Prostate gland (tissue), 2 donors: ENCODE measurements at regions not wholly inside any gene's neighbourhood (a gene's known extent, or its start where the extent isn't known, plus 50 kb on each side); places are given as distances from the start of the nearest gene placed in this dataset.
A peak's percentile ranks its signal among the peaks of the same experiment; 100 is the strongest.
"Not testable (repeated sequence)": the region's sequence is repeated elsewhere in the genome, so short reads cannot be mapped to it uniquely, and the experiment has no call there.

ENCODE experiments used
- DNase-seq: peaks from one replicate; pipeline ENCODE4 v3.0.0-alpha.2; 2019; ENCODE audit warnings: low spot score
- H3K27ac ChIP-seq, 2 donors: fragments of 200-600 bp; sonication (generic); 2 replicates each; pipeline ENCODE4 v1.5.1; 2017 to 2019
- H3K27me3 ChIP-seq: fragments of 200-600 bp; sonication (generic); replicated peaks from 2 replicates; pipeline ENCODE4 v1.5.1; 2019; ENCODE audit not compliant: insufficient read depth
- H3K36me3 ChIP-seq, 2 donors: fragments of 200-600 bp; sonication (generic); 1 replicate in 1 of 2; 2 replicates in 1 of 2; pipeline versions ENCODE4 v1.5.1 to v1.8.1; 2017 to 2019
- H3K4me1 ChIP-seq: fragments of 200-600 bp; sonication (generic); replicated peaks from 2 replicates; pipeline ENCODE4 v1.5.1; 2019
- H3K4me3 ChIP-seq, 2 donors: fragments of 200-600 bp; sonication (generic); 2 replicates each; pipeline ENCODE4 v1.5.1; 2017 to 2019
- H3K9me3 ChIP-seq: fragments of 200-600 bp; sonication (generic); 2 replicates; pipeline ENCODE4 v1.5.1; 2017
- CTCF ChIP-seq, 4 experiments: fragments of 200-600 bp in 2 of 4; fragments of 450-650 bp in 2 of 4; sonication (generic) in 2 of 4; IDR thresholded peaks; 1 replicate in 3 of 4; 2 replicates in 1 of 4; pipeline ENCODE4 v1.5.1; 2016 to 2019; ENCODE audit warnings: antibody characterized with exemption in 4 of 4, mild to moderate bottlenecking in 2 of 4, moderate library complexity in 2 of 4
- POLR2A ChIP-seq: fragments of 450-650 bp; IDR thresholded peaks from one replicate; pipeline ENCODE4 v1.6.1; 2016; ENCODE audit warnings: antibody characterized with exemption, mild to moderate bottlenecking
- POLR2AphosphoS5 ChIP-seq: sonication (generic); formaldehyde crosslinking; IDR thresholded peaks from one replicate; pipeline ENCODE4 v1.6.1; 2017; ENCODE audit warnings: antibody characterized with exemption
- WGBS: methylation state at CpG from one replicate; pipeline ENCODE4 v1.1.5; 2018; 5-methylcytosine and 5-hydroxymethylcytosine counted together
- intact Hi-C: fragments of 100-400 bp; cut with DNase I; formaldehyde crosslinking; loops from one replicate; pipeline ENCODE4 v1.14.2; 2022

- DNase-seq, intact Hi-C loops, H3K4me1 ChIP-seq, H3K36me3 ChIP-seq, H3K27me3 ChIP-seq, H3K27ac ChIP-seq, H3K9me3 ChIP-seq, H3K4me3 ChIP-seq: not testable (repeated sequence)
- 80% methylated on average over 7 of the region's 7 CpGs for WGBS
These were observed 53.5 kb upstream of the JADE2 start for GRCh38 chr5:134471858-134472449.

GRCh38 chr5:134468921-134469400, 56.5 kb upstream of the JADE2 start:
- H3K27me3 ChIP-seq, result no peaks in the 10 kb centered on the region
- no peaks in the 10 kb centered on the region for H3K9me3 ChIP-seq
- no peaks in the 10 kb centered on the region for H3K36me3 ChIP-seq
- intact Hi-C loops, result loop anchor here (10.0 kb wide), 1 partner anchor 54 kb away; the partner anchor contains the start of gene CDKN2AIPNL
- no peak for DNase-seq
- H3K4me3 ChIP-seq, result no peak overlapping the region
- H3K27ac ChIP-seq, result no peak overlapping the region
- TF ChIP-seq POLR2A (no peak), POLR2AphosphoS5 (no peak), CTCF (IDR thresholded peaks at IDR 0.05) (no peak)
- H3K4me1 ChIP-seq, result peaks cover 6% of the 10 kb centered on the region
- 78% methylated on average over 3 of the region's 3 CpGs for WGBS

- H3K27me3 ChIP-seq, result no peaks in the 10 kb centered on the region
- no peaks in the 10 kb centered on the region for H3K9me3 ChIP-seq
- no peak overlapping the region for H3K4me3 ChIP-seq
- peaks cover 6% of the 10 kb centered on the region for H3K4me1 ChIP-seq
- H3K36me3 ChIP-seq, result no peaks in the 10 kb centered on the region
- TF ChIP-seq POLR2AphosphoS5, result no peak
- TF ChIP-seq POLR2A, result no peak
- TF ChIP-seq CTCF (IDR thresholded peaks at IDR 0.05), result no peak
- DNase-seq, result no peak
- 90% methylated on average over 6 of the region's 6 CpGs for WGBS
- intact Hi-C loops, result loop anchor here (2.0 to 10.0 kb wide), 2 partner anchors 28 to 52 kb away; partner anchors contain the start of gene CDKN2AIPNL
- peak overlapping the region; percentile 88 to 92 for H3K27ac ChIP-seq
These were observed 55.5 kb upstream of the CDKN2AIPNL start for GRCh38 chr5:134467231-134467630.

- 2% methylated on average over 26 of the region's 26 CpGs for WGBS
- DNase-seq, result peak; percentile 97
- Histone ChIP-seq H3K27ac (peak overlapping the region; percentile 88 to 92), H3K4me1 (peaks cover 6% of the 10 kb centered on the region), H3K4me3 (peak overlapping the region; percentile 26 to 40), H3K27me3 (no peaks in the 10 kb centered on the region), H3K36me3 (no peaks in the 10 kb centered on the region), H3K9me3 (no peaks in the 10 kb centered on the region)
- intact Hi-C loops, result loop anchor here (1.0 to 10.0 kb wide), 3 partner anchors 28 to 60 kb away; partner anchors contain the start of gene CDKN2AIPNL
- TF ChIP-seq POLR2AphosphoS5 (peak; percentile 75), POLR2A (no peak), CTCF (IDR thresholded peaks at IDR 0.05) (peak in 2 of 4 experiments; percentile 6 to 28)
These were observed 54.8 kb upstream of the CDKN2AIPNL start for GRCh38 chr5:134466241-134467069.

- TF ChIP-seq POLR2AphosphoS5 (peak; percentile 85), POLR2A (peak; percentile 68), CTCF (IDR thresholded peaks at IDR 0.05) (no peak)
- WGBS, result under 1% methylated on average over 31 of the region's 31 CpGs
- intact Hi-C loops, result loop anchor here (1.0 to 10.0 kb wide), 3 partner anchors 27 to 60 kb away; partner anchors contain the start of gene CDKN2AIPNL
- peak overlapping the region; percentile 88 to 92 for H3K27ac ChIP-seq
- H3K27me3 ChIP-seq, result no peaks in the 10 kb centered on the region
- H3K9me3 ChIP-seq, result no peaks in the 10 kb centered on the region
- DNase-seq, result peak; percentile 87
- H3K4me1 ChIP-seq, result peaks cover 6% of the 10 kb centered on the region
- H3K36me3 ChIP-seq, result no peaks in the 10 kb centered on the region
- H3K4me3 ChIP-seq, result peak overlapping the region; percentile 26 to 40
These were observed 54.1 kb upstream of the CDKN2AIPNL start for GRCh38 chr5:134465816-134466240.
